GM19328 (cell line): ENCODE measurements at regions not wholly inside any gene's neighbourhood (a gene's known extent, or its start where the extent isn't known, plus 50 kb on each side); places are given as distances from the start of the nearest gene placed in this dataset.
A peak's percentile ranks its signal among the peaks of the same experiment; 100 is the strongest.
"Not testable (repeated sequence)": the region's sequence is repeated elsewhere in the genome, so short reads cannot be mapped to it uniquely, and the experiment has no call there.

Source experiments
- ATAC-seq: cut with Tn5 transposase; IDR thresholded peaks from one replicate; pipeline ENCODE4 v1.9.1; 2021; ENCODE audit warnings: mild to moderate bottlenecking, moderate library complexity; ENCODE audit not compliant: unreplicated experiment

DNA sequence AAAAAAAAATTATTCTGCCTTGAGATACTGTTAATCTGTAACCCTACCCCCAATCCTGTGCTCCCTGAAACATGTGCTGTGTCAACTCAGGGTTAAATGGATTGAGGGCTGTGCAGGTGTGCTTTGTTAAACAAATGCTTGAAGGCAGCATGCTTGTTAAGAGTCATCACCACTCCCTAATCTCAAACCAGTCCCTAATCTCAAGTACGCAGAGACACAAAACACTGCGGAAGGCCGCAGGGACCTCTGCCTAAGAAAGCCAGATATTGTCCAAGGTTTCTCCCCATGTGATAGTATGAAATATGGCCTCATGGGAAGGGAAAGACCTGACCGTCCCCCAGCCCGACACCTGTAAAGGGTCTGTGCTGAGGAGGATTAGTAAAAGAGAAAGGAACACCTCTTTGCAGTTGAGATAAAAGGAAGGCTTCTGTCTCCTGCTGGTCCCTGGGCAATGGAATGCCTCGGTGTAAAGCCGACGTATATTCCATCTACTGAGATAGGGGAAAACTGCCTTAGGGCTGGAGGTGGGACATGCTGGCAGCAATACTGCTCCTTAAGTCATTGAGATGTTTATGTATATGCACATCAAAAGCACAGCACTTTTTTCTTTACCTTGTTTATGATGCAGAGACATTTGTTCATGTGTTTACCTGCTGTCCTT, 402.6 kb downstream of the TBC1D32 start:
- not testable (repeated sequence) for ATAC-seq

DNA sequence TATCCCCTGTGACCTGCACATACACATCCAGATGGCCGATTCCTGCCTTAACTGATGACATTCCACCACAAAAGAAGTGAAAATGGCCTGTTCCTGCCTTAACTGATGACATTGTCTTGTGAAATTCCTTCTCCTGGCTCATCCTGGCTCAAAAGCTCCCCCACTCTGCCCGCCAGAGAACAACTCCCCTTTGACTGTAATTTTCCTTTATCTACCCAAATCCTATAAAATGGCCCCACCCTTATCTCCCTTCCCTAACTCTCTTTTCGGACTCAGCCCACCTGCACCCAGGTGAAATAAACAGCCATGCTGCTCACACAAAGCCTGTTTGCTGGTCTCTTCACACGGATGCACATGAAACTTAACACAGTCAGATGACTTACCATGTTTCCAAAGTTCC, 403.8 kb downstream of the TBC1D32 start:
- ATAC-seq, result not testable (repeated sequence)

DNA sequence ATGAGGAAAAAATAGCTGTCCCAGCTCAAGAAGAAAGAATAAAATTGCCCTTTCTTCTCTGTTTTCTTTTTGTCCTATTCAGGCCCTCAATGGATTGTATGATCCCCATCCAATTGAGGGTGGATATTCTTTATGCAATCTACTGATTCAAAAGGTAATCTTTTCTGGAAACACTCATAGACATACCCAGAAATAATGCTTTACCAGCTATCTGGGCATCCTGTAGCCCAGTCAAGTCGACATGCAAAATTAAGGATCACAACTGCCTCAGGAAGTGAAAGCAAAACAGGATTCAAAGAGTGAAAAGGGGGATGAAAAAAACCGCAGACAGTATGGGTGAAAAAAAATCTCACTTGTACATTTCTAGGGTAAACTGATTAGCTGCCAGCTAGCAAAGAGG, 410.1 kb downstream of the TBC1D32 start:
- ATAC-seq, result no peak

DNA sequence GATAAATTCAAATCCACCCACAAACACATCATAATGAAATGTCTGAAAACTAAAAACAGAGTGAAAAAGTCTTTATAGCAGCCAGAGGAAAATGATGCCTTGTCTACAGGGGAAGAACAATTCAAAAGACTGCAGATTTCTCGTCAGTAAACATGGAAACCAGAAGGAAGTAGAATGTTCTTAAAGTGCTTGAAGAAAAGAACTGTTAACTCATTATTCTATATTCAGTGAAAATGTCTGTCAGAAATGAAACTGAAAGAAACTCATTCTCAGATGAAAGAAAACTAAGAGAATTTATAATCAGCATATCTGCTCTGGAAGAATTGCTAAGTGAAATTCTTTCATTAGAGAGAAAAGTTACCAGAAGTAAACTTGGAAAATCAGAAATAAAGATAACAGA, 416.1 kb downstream of the TBC1D32 start:
- ATAC-seq, result no peak

DNA sequence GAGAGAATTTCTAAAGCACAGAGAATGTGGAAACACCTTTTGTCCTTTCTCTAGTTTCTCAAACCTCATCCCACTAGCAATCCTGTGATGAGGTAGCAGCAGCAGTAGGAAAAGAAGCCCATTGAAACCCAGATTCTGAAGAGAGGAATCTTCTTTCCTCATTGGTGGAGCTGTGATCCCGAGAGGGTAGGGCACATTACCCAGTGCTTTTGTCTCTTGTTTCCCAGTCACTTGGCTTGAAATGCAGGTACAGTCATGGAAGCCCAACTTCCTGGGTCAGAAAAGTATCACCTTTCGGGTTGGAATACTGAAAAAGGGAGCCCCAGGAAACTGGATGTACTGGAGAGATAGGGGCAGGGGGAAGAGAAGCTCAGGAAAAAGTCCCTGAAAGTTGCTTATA, 417.4 kb downstream of the TBC1D32 start:
- ATAC-seq, result no peak

DNA sequence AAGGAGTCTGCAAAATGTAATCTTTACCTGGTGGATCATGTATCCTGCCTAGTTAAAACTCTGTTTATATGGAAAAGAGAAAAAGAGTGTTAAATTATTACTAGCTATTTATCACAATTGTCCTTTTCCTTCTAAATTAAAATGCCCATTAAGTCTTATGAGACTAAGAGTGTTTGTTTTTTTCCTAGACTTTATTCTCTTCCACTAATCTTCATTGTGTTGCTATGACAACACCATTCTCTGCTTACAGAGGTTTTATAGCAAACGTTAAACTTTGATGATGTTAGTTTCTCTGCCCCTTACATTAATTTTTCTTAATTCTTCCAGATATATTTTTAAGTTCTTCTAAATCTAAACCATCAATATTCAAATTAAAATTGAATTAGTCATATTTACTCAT, 420.8 kb downstream of the TBC1D32 start:
- no peak for ATAC-seq

DNA sequence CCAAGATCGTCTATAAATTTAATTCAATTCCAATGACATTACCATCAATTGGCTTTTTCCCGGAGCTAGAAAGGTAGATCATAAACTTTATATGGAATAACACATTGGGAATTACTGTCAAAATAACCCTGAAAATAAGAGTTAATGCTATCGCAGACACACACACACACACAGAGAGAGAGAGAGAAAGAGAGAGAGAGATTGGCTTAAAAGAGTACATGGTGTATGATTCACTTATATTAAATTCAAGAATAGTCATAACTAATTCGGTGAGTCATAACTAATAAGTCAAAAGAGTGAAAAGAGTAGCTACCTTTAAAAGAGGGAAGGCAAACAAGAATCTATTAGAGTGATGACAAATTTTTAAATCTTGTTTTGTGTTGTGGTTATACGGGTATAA, 425.5 kb downstream of the TBC1D32 start:
- ATAC-seq, result no peak

DNA sequence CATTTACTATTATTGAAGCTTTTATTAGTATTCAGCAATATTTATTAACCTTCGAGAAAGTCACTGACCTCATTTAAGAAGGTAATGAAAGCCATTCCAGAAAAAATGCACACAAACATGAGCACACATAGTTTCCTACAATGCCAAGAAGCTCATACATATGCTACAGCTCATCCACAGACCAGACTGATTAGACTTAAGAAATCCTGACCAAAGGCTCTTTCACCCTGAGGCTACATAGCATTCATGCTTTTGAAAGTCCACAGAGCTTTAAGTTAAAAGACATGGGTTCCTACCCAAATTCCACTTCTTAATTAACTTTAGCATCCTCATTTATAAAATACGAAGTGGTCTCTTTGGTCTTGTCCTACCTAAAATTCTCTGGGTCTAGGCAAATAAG, 430.4 kb downstream of the TBC1D32 start:
- ATAC-seq, result no peak

DNA sequence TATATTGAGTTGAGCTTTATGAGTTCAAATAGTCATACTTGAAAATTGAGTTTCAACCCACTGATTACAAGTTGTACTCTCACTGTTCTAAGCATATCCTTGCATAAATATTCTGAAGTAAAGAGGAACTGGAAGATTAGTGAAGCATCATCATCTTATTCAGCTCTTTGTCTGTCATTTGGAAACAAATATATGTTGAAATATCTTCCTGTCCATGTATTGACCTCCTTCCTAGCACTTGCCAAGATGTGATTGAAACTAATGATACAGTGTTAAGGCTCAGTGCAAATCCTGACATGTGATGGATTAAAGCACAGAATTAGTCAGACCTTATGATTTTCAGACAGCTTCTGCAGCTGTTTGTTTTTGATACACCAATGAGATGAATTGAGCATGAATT, 434.3 kb downstream of the TBC1D32 start:
- ATAC-seq, result no peak

DNA sequence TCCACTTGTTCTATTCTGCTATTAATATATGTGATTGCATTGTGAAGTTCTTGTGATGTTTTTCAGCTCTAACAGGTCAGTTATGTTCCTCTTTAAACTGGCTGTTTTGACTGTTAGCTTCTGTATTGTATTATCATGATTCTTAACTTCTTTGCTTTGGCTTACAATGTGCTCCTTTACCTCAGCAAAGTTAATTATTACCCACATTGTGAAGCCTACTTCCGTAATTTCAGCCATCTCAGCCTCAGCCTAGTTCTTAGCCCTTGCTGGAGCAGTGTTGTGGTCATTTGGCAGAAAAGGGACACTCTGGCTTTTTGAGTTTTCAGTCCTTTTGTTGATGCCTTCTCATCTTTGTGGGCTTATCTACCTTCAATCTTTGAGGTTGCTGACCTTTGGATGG, 440.2 kb downstream of the TBC1D32 start:
- ATAC-seq, result no peak

DNA sequence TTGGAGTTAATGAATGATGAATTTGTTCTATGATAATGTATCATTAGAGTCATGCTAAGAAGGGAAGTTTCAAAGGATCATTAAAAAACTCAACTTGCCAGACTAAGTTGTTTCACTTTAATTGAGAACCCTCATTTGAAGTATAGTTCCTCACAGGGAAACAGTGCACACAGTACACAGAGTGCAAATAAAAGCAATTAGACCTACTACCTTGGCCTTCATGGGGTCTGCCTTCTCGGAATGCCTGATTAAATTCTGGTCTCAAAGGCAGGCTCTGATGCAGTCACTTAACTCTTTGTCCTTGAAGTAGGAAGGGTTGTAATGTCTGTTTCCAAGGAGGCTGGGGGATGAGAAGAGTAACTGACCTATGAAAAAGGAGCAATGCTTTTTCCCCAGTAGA, 457.3 kb downstream of the TBC1D32 start:
- ATAC-seq, result no peak

DNA sequence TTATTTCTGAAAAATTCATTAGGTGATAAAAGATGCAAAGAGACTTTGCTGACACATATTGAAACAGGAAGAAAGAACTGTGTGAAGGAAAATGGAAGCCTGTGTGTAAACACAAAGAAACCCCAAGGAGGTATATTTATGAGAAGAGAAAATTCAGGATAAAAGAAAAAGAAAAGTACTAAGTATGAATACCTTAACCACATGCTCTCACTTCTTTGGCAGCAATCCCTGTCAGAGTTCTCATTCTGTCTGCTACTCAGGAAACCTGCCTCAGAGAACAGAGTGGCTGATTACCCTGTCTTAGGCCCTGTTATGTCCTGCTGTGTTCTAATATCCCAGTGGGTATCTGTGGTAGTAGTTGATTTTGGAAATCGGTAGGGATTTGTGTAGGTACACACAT, 457.9 kb downstream of the TBC1D32 start:
- peak; percentile 48 for ATAC-seq

DNA sequence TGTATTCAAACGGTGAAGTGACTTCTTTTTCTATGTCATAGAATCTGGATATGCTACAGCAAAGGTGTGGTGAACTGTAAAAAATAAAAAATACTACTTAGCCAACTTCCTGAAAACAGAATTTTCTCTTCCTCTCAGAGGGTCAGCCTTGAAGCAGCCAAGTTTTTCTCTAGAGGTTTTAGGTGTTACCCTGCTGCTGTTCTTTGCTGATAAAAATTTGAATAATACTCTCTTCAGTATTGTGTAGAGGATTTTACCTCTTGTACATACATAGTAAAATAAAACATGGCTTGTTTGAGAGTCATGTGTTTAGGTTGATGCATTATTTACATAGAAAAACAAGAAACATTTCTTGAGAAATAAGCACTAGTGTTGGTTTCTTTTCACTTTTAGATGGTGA, 458.4 kb downstream of the TBC1D32 start:
- peak; percentile 30 for ATAC-seq

DNA sequence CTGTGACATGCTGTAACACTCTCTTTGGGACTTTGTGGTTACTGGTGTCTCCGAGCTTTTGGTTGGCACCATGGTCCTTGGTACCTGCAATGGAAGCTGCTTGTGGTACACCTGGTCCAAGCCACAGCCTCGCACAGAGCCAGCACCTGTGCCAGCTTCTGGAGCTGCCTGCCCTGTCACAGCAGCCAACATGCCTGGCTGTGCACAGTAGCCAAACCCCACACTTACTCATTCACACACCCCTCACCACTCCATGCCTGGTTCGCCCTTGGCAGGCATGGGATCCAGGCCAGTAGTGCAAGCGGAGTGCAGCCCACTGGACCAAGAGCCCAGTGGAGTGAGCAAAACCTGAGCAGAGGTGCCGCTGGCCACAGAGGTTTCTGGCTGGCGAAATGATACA, 459.9 kb downstream of the TBC1D32 start:
- no peak for ATAC-seq

DNA sequence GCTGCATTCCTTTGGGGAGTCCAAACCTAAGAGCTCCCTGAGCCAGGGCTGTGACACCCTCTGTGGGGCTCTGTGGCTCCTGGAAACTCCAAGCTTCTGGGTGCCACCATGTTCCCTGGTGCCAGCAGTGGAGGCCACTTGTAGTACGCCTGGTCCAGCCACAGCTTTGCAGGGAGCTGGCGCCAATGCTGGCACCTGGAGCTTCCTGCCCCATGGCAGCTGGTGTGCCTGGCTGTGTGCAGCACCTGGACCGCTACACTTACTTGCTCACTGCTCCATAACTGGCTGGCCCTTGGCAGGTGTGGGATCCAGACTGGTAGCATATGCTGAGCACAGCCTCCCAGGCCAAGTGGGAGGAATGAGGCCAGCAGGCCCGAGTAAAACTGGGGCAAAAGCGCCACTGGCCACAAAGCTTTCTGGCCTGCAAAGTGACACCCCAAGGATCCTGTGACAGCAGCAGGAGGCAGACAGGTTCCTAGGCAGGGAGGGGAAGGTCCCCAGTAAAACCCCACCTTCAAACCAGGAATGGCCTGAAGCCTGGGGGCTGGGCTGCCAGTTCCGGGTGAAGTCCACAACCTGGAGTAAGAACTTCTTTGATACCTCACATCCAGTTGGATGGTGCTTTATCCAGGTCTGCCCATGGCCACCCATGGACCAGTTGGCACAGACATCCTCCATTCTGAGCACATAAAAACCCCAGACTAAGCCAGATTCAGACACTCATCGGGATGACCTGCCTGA, 461.0 kb downstream of the TBC1D32 start:
- no peak for ATAC-seq

DNA sequence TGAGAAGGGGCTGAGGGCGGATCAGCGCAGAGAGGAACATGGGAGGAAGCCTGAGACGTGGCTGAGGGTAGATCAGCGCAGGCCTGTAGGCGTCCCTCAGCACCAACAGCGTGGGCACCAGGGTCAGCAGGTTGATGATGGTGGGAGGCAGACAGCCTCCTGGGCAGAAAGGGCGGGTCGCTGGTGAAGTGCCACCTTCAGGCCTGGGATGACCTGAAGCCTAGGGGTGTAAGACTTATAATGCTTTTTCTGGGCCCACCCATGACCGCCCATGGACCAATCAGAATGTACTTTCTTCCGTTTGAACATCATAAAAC, 462.1 kb downstream of the TBC1D32 start:
- ATAC-seq, result no peak

DNA sequence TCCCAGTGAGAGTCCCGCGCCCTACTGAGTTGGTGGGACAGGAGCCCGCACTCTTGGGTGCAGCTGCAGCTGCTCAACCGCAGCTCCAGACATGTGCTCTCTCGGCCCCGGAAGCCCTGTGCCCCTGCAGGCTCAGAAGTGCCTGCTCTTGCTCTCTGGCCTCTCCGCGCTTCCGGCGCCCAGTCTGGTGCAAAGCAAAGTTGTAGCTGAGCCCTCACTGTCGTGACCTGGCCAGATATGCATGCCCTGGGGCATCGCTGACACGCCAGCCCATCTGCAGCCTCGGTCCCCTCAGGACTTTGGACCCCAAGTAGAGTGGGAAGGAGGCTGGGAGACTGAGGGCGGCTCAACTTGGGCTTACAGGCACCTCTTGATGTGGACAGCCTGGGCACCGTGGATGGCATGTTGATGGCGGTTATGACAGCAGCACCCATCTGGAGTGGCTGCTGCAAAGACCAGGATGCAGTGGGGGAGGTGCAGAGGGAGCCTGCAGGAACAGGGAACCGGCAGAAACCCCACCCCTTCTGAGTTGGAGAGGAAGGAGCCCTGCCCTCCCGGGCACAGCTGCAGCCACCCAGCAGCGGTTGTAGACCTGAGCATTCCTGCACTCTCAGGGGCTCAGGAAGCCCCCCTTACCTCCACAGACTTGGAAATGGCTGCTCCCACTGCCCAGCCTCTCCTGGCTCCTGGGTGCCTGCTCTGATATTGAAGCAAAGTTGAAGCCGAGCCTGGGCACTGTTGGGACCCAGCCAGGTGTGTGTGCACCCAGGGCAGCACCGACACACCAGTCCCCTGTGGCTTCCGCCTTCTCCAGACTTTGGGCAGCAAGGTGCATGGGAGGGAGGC, 462.6 kb downstream of the TBC1D32 start:
- no peak for ATAC-seq

DNA sequence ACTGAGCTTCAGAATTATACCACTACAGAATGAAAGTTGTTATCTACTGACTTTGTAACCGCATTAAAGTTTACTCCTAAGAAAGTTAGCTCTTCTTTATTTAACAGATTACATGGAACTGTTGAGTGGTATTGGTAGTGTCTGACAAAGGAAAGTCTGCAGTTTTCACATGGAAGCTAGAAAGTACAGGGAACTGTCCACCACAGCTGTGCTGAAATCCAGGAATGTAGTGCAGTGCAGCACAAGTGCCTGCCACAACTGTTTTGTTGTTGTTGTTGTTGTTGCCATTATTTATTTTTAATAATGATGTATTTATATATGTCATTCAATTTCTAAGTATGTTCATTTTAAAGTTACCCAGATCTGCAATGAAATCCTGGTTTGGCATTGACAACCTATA, 464.9 kb downstream of the TBC1D32 start:
- ATAC-seq, result no peak

DNA sequence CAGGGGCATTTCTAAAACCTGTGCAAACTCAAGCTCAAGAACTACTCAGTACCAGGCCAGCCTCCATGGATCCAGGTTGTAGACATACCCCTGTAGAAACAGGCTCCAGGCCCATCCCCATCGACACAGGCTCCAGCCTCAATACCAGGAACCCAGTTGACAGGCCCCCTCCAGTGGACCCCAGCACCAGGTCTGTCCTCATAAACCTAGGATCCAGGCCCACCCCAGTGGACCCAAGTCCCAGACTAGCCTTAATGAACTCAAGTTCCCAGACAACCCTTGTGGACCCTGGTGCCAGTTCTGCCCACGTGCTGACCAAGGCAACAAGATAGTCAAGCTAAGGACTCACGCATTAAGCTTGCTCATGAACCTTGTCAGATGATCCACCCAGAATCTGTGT, 476.9 kb downstream of the TBC1D32 start:
- no peak for ATAC-seq

DNA sequence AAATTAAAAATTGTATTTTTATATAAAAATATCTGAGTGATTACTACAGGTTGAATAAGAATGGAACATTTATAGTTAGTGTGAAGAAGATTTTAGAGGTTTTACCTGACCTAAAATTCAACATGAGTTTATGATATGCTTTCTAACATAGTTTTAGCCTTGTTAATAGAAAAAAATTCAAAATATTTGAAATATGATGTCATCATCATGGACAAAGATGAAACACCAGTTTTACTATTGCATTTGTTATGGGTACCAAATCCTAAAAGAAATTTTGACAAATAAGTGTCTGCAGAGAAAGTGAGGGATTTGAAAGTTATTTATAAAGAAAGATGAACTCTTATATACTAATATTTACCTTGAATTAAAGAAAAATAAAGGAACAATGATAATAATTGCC, 479.7 kb downstream of the TBC1D32 start:
- no peak for ATAC-seq

DNA sequence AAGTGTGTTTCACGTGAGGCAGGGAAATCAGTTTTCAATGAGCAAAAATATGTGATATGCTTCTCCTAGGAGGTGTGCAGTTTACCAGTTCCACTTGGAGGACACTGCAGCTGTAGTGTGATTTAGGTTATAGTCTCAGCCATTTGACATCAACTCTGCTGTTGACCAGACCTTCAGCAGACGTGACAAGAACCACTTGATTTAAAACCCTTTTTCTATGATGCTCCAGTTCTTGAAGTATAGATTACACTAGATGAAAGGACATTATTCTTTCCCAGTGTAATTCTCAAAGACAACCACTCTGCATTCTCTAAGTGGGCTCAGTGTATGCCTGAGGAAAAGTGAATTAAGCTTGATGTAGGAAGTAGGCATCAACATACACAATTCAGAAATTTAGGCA, 480.8 kb downstream of the TBC1D32 start:
- ATAC-seq, result no peak

DNA sequence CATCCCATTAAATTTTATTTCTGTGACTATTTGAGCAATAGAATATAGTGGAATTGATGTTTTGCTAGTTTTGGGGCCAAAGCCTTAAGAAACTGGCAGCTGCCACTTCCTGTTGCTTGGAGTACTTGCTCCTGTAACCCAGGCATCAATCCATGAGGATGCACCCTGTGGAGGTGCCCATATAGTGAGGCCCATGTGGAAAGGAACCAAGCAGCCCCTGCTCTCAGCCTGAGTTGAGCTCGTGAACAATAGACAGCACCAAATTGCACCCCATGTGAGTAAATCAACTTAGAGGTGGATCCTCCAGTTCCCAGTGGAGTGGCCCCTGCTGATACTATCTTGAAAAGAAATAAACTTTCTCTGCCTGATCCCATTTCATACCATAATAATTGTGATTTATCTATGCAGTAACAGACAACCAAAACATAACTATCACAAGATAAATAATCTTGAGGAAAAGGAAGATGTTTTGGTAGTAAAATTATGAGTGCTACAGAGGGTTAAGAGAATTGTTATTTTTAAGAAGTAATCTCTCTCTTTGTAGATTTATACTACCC, 481.9 kb downstream of the TBC1D32 start:
- ATAC-seq, result no peak
